Neural crest cell (in vitro differentiated cells): ENCODE measurements at regions not wholly inside any gene's neighbourhood (a gene's known extent, or its start where the extent isn't known, plus 50 kb on each side); places are given as distances from the start of the nearest gene placed in this dataset.
"Not testable (repeated sequence)": the region's sequence is repeated elsewhere in the genome, so short reads cannot be mapped to it uniquely, and the experiment has no call there.

Source experiments
- DNase-seq: peaks from one replicate; pipeline ENCODE4 v3.0.0; 2021; ENCODE audit warnings: low read depth, mixed read lengths, low spot score
- H3K27ac Mint-ChIP-seq: one replicate; pipeline ENCODE4 v1.8.0; 2021; ENCODE audit warnings: mild to moderate bottlenecking, mixed read lengths; ENCODE audit not compliant: unreplicated experiment
- H3K27me3 Mint-ChIP-seq: 2 replicates; pipeline ENCODE4 v1.8.0; 2021; ENCODE audit warnings: low read depth, mild to moderate bottlenecking, mixed read lengths
- H3K36me3 Mint-ChIP-seq: 2 replicates; pipeline ENCODE4 v1.8.0; 2021; ENCODE audit warnings: low read depth, mild to moderate bottlenecking, mixed read lengths
- H3K4me1 Mint-ChIP-seq: 2 replicates; pipeline ENCODE4 v1.8.0; 2021; ENCODE audit warnings: mixed read lengths
- H3K4me3 Mint-ChIP-seq: one replicate; pipeline ENCODE4 v1.8.0; 2021; ENCODE audit warnings: mild to moderate bottlenecking, mixed read lengths
- H3K9me3 Mint-ChIP-seq: 2 replicates; pipeline ENCODE4 v1.8.0; 2021; ENCODE audit warnings: mixed read lengths
- CTCF ChIP-seq: fragments of 200-600 bp; sonication (generic); conservative IDR thresholded peaks from 2 replicates; pipeline ENCODE4 v1.5.0; 2021; ENCODE audit warnings: antibody characterized with exemption, mild to moderate bottlenecking

GRCh38 chr1:157217486-157217885 lies 79.3 kb upstream of the ETV3 start:
- Mint-ChIP-seq H3K4me3 (no peak overlapping the region), H3K27ac (no peak overlapping the region), H3K4me1 (no peaks in the 10 kb centered on the region), H3K9me3 (peaks cover 18% of the 10 kb centered on the region), H3K27me3 (peaks cover 55% of the 10 kb centered on the region), H3K36me3 (peaks cover 3% of the 10 kb centered on the region)
- no peak for DNase-seq
- TF ChIP-seq CTCF = no peak

- no peak for DNase-seq
- H3K4me3 Mint-ChIP-seq = no peak overlapping the region
- H3K4me1 Mint-ChIP-seq = no peaks in the 10 kb centered on the region
- H3K9me3 Mint-ChIP-seq = peaks cover 19% of the 10 kb centered on the region
- H3K27me3 Mint-ChIP-seq = peaks cover 56% of the 10 kb centered on the region
- H3K36me3 Mint-ChIP-seq = peaks cover 3% of the 10 kb centered on the region
- no peak overlapping the region for H3K27ac Mint-ChIP-seq
- no peak for TF ChIP-seq CTCF
These were observed 75.6 kb upstream of the ETV3 start for GRCh38 chr1:157213836-157214235.

GRCh38 chr1:157209514-157209913 lies 71.3 kb upstream of the ETV3 start:
- no peaks in the 10 kb centered on the region for H3K4me1 Mint-ChIP-seq
- peaks cover 39% of the 10 kb centered on the region for H3K27me3 Mint-ChIP-seq
- H3K4me3 Mint-ChIP-seq = no peak overlapping the region
- H3K27ac Mint-ChIP-seq = no peak overlapping the region
- peaks cover 3% of the 10 kb centered on the region for H3K36me3 Mint-ChIP-seq
- DNase-seq = no peak
- no peak for TF ChIP-seq CTCF
- H3K9me3 Mint-ChIP-seq = peaks cover 11% of the 10 kb centered on the region

GRCh38 chr1:157205982-157206381 lies 67.8 kb upstream of the ETV3 start:
- DNase-seq, H3K27ac Mint-ChIP-seq, H3K4me3 Mint-ChIP-seq, H3K4me1 Mint-ChIP-seq, H3K9me3 Mint-ChIP-seq, H3K36me3 Mint-ChIP-seq: not testable (repeated sequence)
- peaks cover 24% of the 10 kb centered on the region for H3K27me3 Mint-ChIP-seq

GRCh38 chr1:157203166-157203565 lies 65.0 kb upstream of the ETV3 start:
- no peaks in the 10 kb centered on the region for H3K9me3 Mint-ChIP-seq
- H3K27me3 Mint-ChIP-seq = peaks cover 15% of the 10 kb centered on the region
- no peaks in the 10 kb centered on the region for H3K4me1 Mint-ChIP-seq
- H3K36me3 Mint-ChIP-seq = no peaks in the 10 kb centered on the region
- no peak for TF ChIP-seq CTCF
- no peak overlapping the region for H3K4me3 Mint-ChIP-seq
- no peak overlapping the region for H3K27ac Mint-ChIP-seq
- DNase-seq = no peak

- Mint-ChIP-seq H3K9me3 (no peaks in the 10 kb centered on the region), H3K4me1 (no peaks in the 10 kb centered on the region), H3K27ac (no peak overlapping the region), H3K4me3 (no peak overlapping the region), H3K27me3 (peaks cover 15% of the 10 kb centered on the region), H3K36me3 (no peaks in the 10 kb centered on the region)
- no peak for TF ChIP-seq CTCF
- DNase-seq = no peak
These were observed 64.1 kb upstream of the ETV3 start for GRCh38 chr1:157202331-157202730.
